Caco-2 (cell line): ENCODE measurements at regions not wholly inside any gene's neighbourhood (a gene's known extent, or its start where the extent isn't known, plus 50 kb on each side); places are given as distances from the start of the nearest gene placed in this dataset.

Experiments
- BruUV-seq: library from RNA; stranded (reverse); fragments of 400-500 nt; replicated peaks from 2 replicates; lab custom pipeline; 2021; lab: Mats Ljungman, UMichigan
- CTCF ChIA-PET: fragments of 300-600 bp; sonication (Branson Sonifier 250); formaldehyde crosslinking; loops from one replicate; lab custom pipeline; 2022; ENCODE audit warnings: antibody characterized with exemption; lab: Charles Lee
- POLR2A ChIA-PET: fragments of 300-600 bp; sonication (Branson Sonifier 250); formaldehyde crosslinking; loops from one replicate; lab custom pipeline; 2022; ENCODE audit warnings: antibody characterized with exemption; lab: Charles Lee
- DNase-seq, 2 experiments: peaks; one replicate each; pipeline versions ENCODE4 v3.0.0 to v3.0.0-alpha.2; 2020 to 2022
- H3K27me3 ChIP-seq: replicated peaks from 2 replicates; pipeline ENCODE4 v1.6.0; 2011; ENCODE audit warnings: low read length; ENCODE audit not compliant: control insufficient read depth, insufficient read depth
- H3K36me3 ChIP-seq: 2 replicates; pipeline ENCODE4 v1.5.1; 2011; ENCODE audit warnings: low read length; ENCODE audit not compliant: control insufficient read depth, insufficient read depth
- H3K4me1 ChIP-seq: fragments of 250-450 bp; sonication (Bioruptor Pico); 2 replicates; pipeline ENCODE4 v1.5.1; 2020; ENCODE audit warnings: mild to moderate bottlenecking
- H3K4me3 ChIP-seq: 2 replicates; pipeline ENCODE4 v1.5.1; 2011; ENCODE audit warnings: low read depth, mild to moderate bottlenecking, control low read depth, low read length
- H3K9me3 ChIP-seq: fragments of 250-450 bp; sonication (Bioruptor Pico); 2 replicates; pipeline ENCODE4 v1.5.1; 2020; ENCODE audit warnings: mild to moderate bottlenecking, moderate library complexity
- H3K27ac Mint-ChIP-seq: one replicate; pipeline ENCODE4 v1.8.0; 2022; ENCODE audit warnings: mixed read lengths; ENCODE audit not compliant: unreplicated experiment
- H3K27me3 Mint-ChIP-seq: one replicate; pipeline ENCODE4 v1.8.0; 2022; ENCODE audit warnings: mixed read lengths; ENCODE audit not compliant: insufficient read depth, unreplicated experiment
- H3K36me3 Mint-ChIP-seq: one replicate; pipeline ENCODE4 v1.8.0; 2022; ENCODE audit warnings: mild to moderate bottlenecking, mixed read lengths; ENCODE audit not compliant: insufficient read depth, unreplicated experiment
- H3K4me1 Mint-ChIP-seq: one replicate; pipeline ENCODE4 v1.8.0; 2022; ENCODE audit warnings: low read depth, mixed read lengths; ENCODE audit not compliant: unreplicated experiment
- H3K4me3 Mint-ChIP-seq: one replicate; pipeline ENCODE4 v1.8.0; 2022; ENCODE audit warnings: mild to moderate bottlenecking, moderate library complexity, mixed read lengths; ENCODE audit not compliant: unreplicated experiment
- H3K9me3 Mint-ChIP-seq: one replicate; pipeline ENCODE4 v1.8.0; 2022; ENCODE audit warnings: mixed read lengths; ENCODE audit not compliant: unreplicated experiment
- CTCF ChIP-seq, 2 experiments: fragments of 200-600 bp in 1 of 2; IDR thresholded peaks; 1 replicate in 1 of 2; 2 replicates in 1 of 2; pipeline versions ENCODE4 v1.5.1 to v1.8.0; 2011 to 2022; ENCODE audit warnings: antibody characterized with exemption in 1 of 2, control low read depth in 1 of 2, inconsistent platforms in 1 of 2, low read depth in 1 of 2, low read length in 1 of 2, mild to moderate bottlenecking in 1 of 2, moderate library complexity in 1 of 2; ENCODE audit not compliant: insufficient read depth in 1 of 2, severe bottlenecking in 1 of 2, unreplicated experiment in 1 of 2
- intact Hi-C: fragments of 100-400 bp; cut with micrococcal nuclease; formaldehyde crosslinking; loops from one replicate; pipeline ENCODE4 v1.10.0; 2022; ENCODE audit not compliant: unreplicated experiment

DNA sequence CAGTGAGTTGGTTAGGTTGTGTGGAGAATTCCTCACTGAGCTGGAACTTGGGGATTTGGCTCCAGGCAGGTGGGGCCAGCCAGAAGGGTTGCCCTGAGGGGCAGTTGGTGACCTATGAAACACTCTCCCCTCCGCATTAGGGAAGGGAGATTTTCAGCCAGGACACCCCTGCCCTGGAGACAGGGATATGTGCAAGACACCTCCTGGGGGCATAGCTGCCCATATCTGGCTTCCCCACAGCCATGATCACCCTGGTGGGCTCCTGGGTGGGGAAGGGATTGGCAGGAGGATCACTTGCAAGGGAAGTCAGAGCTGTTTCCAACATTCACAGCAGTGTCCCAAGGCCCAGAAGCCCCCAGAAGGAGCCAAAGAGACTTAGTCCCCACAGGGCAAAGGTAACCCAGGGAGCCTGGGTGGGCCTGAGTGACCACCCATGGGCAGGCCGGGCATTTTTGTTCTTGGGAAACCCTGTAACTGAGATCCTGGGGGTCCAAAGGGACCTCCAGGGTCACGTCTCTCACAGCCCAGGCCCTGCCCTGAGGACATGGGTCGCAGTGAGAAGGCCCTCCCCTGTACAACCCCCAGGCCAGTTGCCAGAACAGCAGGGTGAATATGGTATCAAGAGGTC lies 145.8 kb downstream of the MRPL14 start:
- Histone ChIP-seq H3K9me3 (no peaks in the 10 kb centered on the region), H3K4me3 (no peak overlapping the region), H3K27me3 (no peaks in the 10 kb centered on the region), H3K36me3 (no peaks in the 10 kb centered on the region), H3K4me1 (peaks cover 41% of the 10 kb centered on the region)
- no peak for TF ChIP-seq CTCF (IDR thresholded peaks at IDR 0.05; ENCODE audit: insufficient read depth in 1 of 2, low read depth in 1 of 2, low read length in 1 of 2, severe bottlenecking in 1 of 2, unreplicated experiment in 1 of 2)
- ChIA-PET POLR2A (no interaction called here), CTCF (no interaction called here)
- Mint-ChIP-seq H3K27ac (no peak overlapping the region), H3K27me3 (no peaks in the 10 kb centered on the region), H3K4me1 (peaks cover 24% of the 10 kb centered on the region), H3K4me3 (no peak overlapping the region), H3K9me3 (no peaks in the 10 kb centered on the region), H3K36me3 (no peaks in the 10 kb centered on the region)
- intact Hi-C loops = no loop called here
- DNase-seq = no peak
- BruUV-seq = no TSS peak

GRCh38 chr6:43980004-43980795 lies 147.1 kb downstream of the MRPL14 start:
- no peaks in the 10 kb centered on the region for H3K27me3 Mint-ChIP-seq
- POLR2A ChIA-PET = no interaction called here
- peaks cover 24% of the 10 kb centered on the region for H3K4me1 Mint-ChIP-seq
- intact Hi-C loops = no loop called here
- Histone ChIP-seq H3K27me3 (no peaks in the 10 kb centered on the region), H3K9me3 (no peaks in the 10 kb centered on the region), H3K36me3 (no peaks in the 10 kb centered on the region), H3K4me1 (peaks cover 35% of the 10 kb centered on the region), H3K4me3 (no peak overlapping the region)
- no TSS peak for BruUV-seq
- H3K4me3 Mint-ChIP-seq = no peak overlapping the region
- no peaks in the 10 kb centered on the region for H3K36me3 Mint-ChIP-seq
- no peaks in the 10 kb centered on the region for H3K9me3 Mint-ChIP-seq
- DNase-seq = no peak
- no peak overlapping the region for H3K27ac Mint-ChIP-seq
- CTCF ChIA-PET = no interaction called here
- TF ChIP-seq CTCF (IDR thresholded peaks at IDR 0.05; ENCODE audit: insufficient read depth in 1 of 2, low read depth in 1 of 2, low read length in 1 of 2, severe bottlenecking in 1 of 2, unreplicated experiment in 1 of 2) = no peak

- no peak for DNase-seq
- Mint-ChIP-seq H3K4me1 (peaks cover 20% of the 10 kb centered on the region), H3K27me3 (no peaks in the 10 kb centered on the region), H3K9me3 (no peaks in the 10 kb centered on the region), H3K4me3 (no peak overlapping the region), H3K27ac (no peak overlapping the region), H3K36me3 (no peaks in the 10 kb centered on the region)
- TF ChIP-seq CTCF (IDR thresholded peaks at IDR 0.05; ENCODE audit: insufficient read depth in 1 of 2, low read depth in 1 of 2, low read length in 1 of 2, severe bottlenecking in 1 of 2, unreplicated experiment in 1 of 2) = no peak
- Histone ChIP-seq H3K27me3 (no peaks in the 10 kb centered on the region), H3K9me3 (no peaks in the 10 kb centered on the region), H3K4me3 (no peak overlapping the region), H3K36me3 (no peaks in the 10 kb centered on the region), H3K4me1 (peaks cover 31% of the 10 kb centered on the region)
- ChIA-PET CTCF (no interaction called here), POLR2A (no interaction called here)
- BruUV-seq = no TSS peak
- intact Hi-C loops = no loop called here
These were observed 147.7 kb downstream of the MRPL14 start for GRCh38 chr6:43979525-43979924.
